HG03045 (cell line): ENCODE measurements at regions not wholly inside any gene's neighbourhood (a gene's known extent, or its start where the extent isn't known, plus 50 kb on each side); places are given as distances from the start of the nearest gene placed in this dataset.
"Not testable (repeated sequence)": the region's sequence is repeated elsewhere in the genome, so short reads cannot be mapped to it uniquely, and the experiment has no call there.

ENCODE experiments used
- ATAC-seq: cut with Tn5 transposase; IDR thresholded peaks from one replicate; pipeline ENCODE4 v1.9.1; 2021; ENCODE audit warnings: mild to moderate bottlenecking, moderate library complexity; ENCODE audit not compliant: unreplicated experiment

DNA sequence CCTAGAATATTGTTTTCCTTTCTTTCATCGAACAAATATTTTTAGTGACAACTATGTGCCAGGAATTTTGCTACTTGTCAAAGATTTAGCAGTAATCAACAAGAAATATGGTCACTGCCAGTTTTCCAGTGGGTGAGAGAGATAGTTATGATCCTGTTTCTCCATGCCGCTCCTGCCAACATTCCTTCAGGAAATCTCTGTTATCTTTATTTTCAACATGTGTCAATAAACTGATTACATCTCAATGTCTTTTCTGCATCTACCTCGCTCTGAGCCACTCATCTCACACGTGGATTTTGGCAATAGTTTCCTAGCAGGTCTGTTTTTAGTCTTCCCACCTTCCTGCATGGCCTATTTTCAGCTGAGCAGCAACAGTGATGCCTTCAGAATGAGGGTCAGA, 650.0 kb upstream of the STXBP6 start:
- no peak for ATAC-seq

DNA sequence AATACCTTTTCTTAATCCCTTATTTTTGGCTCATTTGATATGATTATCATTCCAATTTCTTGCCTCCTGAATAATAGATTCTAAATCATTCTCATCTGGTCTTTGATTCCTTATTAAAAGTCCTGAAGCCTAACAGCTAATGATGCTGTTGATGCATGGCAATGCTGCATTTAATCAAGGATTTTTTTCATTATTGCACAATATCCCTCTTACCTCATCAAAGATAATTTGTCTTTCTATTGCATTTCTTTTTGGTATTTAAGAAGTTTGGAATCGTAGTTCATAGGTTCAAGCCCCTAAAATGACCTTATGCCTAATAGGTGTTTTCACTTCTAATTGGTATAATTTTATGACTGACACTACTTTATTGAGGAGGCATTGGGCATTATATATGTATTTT, 648.2 kb upstream of the STXBP6 start:
- no peak for ATAC-seq

DNA sequence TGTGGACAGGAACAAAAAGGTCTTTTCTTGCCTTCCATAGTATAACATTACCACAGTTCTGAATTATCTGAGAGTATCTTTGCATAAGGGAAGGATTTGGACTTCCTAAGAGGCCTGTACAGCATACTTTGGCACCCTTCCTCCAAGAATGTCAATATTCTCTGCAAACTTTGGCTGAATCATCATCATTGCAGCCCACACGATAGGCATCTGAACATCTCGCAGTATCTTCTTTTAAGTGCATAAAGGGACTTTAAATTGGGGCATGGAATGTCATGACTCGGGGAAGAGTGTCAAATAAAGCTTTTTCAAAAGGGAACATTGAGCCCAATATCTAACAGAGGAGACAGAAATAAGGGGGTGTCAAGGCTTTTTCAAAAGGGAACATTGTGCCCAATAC, 646.2 kb upstream of the STXBP6 start:
- ATAC-seq = no peak

DNA sequence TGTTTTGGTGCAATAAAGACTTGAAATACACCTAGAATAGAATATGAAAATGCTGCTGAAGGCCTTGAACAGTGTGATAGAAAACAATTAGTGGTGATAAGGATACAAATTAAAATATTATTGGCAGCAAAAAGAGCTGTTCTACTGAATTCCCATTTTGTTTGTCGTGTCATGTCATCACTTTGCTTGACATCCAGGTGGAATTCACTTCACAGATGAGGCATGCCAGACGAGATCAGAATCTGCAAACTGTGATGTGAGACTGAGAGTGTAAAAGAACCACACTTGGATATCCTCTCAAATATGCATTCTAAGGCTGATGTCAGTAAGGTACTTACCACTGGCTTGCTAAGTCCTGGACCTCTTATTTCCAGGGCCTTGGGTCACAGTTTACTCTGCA, 635.1 kb upstream of the STXBP6 start:
- ATAC-seq = no peak

DNA sequence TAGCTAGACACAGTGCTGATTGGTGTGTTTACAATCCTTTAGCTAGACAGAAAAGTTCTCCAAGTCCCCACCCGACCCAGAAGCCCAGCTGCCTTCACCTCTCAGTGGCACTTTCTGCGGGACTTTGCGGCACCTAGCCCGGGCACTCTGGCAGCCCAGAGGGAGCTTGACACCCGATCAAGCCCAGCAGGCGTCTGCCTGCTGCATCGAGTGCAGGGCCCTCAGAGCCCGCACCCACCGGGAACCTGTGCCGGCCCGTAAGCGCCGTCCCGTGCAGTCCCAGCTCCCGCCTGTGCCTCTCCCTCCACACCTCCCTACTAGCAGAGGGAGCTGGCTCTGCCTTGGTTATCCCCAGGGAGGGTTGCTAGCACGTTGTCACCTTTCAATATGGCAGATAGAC, 631.0 kb upstream of the STXBP6 start:
- no peak for ATAC-seq

DNA sequence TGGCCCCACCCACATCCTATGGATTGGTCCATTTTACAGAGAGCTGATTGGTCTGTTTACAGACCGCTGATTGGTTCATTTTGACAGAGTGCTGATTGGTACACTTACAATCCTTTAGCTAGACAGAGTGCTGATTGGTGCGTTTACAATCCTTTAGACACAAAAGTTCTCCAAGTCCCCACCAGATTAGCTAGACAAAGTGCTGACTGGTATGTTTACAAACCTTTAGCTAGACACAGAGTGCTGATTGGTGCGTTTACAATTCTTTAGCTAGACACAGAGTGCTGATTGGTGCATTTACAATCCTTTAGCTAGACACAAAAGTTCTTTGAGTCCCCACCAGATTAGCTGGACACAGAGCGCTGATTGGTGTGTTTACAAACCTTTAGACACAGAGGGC, 630.6 kb upstream of the STXBP6 start:
- ATAC-seq = not testable (repeated sequence)

DNA sequence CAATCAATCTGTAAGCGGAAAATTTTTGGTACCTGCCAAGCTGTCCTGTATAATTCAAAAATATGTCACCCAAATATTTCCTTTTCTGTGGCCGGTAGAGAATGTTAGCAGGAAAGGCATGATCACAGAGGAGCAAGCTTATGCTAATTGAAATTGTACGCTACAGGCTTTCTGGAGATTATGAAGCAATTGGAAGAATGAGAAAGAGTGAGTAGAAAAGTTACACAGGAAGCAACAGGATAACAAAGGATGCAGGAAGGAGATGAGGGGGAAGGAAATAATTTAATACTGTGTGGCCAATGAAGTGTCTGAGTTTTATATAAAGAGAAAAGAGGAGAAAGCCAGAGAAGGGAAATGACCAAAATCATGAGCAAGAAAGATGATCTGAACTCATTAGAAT, 627.2 kb upstream of the STXBP6 start:
- no peak for ATAC-seq

DNA sequence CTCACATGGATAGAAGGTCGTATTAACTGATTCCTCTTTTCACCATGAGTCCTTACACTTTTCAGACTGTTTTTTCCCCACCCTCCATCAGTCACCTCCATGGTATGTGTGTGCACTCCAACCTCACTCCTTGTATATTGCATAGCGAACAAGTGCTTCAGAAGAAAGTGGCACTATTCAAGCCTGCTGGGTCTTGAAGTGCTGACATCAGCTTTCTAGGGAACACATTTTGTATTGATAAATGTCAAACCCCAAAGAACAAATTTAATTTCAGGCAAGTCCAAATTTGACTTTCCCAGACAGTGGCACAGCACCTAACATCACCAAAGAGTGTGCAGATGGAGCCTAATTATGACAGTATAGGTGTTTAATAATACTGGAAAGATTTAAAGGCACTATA, 617.4 kb upstream of the STXBP6 start:
- ATAC-seq = no peak

DNA sequence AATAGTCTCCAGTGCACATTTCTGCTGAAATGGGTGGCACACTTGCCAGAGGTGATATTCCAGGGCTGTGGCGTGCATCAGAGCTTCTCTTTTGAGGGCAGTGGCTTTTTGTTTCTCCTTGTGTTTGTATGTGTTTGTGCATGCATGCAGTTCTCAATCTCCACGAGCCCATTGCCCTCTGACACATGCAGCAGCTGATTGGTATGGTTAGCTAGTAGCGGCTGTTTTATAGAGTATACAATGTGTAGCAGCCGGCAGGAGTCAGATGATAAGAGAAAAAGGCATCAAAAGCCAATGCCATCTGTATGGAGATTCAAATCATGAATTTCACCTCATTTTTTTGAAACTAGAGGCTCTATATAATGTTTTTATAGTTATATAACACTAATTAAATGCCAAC, 616.9 kb upstream of the STXBP6 start:
- ATAC-seq = no peak

DNA sequence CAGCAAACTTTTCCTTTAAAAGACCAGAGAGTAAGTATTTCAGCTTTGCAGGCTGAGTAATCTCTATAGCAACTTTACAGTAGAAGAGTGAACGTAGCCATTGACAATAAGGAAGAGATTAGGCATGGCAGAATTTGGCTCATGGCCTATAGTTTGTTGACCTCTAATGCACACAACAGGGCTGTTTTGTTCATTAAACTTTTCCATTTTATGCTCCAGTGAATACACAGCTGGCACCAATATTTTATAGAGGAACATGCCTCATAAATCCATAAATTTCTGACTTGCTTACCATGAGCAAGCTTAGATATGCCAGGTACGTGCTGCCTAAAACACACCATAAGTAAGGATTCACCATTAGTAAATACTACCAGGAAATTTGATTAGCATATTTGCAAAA, 609.0 kb upstream of the STXBP6 start:
- ATAC-seq = no peak

DNA sequence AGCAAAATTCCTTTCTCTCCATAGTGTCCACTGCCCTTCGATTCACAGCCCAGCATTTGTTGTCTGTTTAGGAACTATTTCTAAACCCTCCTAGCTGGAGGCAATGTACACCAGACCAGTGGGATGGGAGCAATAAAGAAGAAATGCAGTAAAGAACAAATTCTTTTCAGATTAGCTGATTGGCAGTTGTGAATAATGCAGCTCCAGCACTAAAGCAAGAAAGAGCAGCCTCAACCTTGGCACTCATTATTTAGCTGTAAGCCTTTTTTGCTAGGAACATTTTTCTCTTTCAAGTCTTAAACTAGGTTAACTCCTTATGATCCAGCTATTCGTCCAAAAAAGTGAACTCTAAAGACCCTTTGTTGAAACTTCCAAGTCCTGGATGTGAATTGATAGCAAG, 580.5 kb upstream of the STXBP6 start:
- ATAC-seq = no peak

DNA sequence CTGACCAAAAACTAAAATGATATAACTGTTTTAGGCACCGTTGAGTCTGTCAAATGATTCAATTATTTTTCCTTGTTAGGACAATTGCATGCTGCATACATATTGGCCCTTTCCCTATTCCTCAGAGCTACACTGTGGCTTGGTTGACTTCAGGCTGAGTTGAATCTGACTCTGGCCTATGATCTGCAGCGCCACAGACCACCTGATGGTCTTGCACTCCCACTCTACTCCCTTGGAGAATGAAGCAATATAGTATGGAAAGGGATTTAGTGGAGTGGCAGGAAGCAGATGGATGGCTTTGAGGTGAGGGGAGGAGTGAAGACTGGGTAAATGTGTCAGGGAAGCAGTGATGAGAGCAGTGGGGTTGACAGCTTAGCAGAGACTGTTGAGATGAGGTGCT, 579.0 kb upstream of the STXBP6 start:
- no peak for ATAC-seq

DNA sequence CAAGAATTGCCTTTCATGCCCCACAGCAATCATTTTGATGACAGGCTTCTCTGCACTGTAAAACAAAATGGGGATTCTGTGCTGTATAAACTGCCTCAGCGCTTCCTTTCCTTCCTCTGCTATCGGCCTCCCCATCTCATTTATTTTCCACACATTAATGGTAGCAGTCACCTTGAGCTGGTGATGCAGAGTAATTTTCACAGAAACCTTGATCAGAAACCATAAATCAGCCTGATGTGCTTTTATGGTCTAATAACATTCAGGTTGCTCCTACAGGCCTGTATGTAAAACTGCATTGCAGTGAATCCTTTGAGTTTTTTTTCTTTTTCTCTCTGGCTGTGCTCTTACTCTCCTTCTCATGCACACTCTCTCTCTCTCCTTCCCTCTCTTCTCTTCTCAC, 578.4 kb upstream of the STXBP6 start:
- no peak for ATAC-seq

DNA sequence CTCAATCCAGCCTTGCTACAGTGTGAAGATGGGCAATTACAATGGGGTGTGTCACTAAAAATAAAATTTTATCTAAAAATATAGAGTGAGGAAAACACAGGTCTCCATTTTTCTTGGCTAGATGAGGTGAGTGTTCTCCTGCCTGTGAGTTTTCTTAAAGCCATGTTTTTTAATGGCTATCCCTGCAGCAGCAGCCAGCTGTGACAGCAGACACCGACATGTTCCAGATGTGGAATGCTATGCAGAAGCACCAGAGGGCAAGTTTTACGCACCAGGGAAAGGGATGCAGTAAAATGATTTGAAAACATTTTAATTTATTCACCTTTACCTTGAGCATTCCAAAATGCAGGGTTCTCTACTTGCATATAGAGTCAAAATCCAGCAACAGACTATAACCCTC, 577.0 kb upstream of the STXBP6 start:
- ATAC-seq = no peak

DNA sequence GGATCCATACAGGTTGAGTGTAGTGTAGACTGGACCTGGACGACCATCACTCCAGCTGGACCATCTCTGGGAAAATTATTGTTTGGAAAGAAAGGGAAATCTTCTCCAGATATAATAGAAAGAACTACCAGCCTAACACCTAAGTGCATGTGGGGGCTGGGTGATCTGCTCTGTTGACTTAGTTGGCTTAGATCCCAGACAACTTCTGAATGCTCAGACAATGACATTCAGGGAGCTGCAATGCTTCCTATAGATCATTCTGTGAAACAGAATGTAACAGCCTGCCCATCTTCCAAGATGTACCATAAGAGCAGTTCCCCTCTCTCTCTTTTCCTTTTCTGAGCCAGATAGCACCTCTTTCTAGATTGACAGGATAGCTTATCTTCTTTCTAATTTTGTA, 572.8 kb upstream of the STXBP6 start:
- ATAC-seq = no peak

DNA sequence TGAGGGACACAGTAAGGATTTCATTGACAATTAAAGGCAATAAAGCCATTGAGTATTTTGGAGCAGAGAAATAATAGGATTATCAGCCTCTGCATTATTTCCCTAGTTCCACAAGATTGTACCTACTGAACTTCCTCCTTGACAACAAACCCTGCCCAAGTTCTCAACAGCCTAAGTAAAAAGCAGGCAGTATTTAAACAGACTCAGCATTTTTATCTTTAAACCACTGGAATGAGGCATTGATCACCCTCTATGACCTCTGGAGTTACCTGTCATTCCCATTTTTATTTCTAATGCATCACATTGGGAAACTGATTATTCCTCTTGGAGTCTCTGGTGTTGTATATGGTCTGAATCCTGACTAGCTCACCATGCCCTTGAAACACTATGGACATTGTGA, 570.6 kb upstream of the STXBP6 start:
- no peak for ATAC-seq

DNA sequence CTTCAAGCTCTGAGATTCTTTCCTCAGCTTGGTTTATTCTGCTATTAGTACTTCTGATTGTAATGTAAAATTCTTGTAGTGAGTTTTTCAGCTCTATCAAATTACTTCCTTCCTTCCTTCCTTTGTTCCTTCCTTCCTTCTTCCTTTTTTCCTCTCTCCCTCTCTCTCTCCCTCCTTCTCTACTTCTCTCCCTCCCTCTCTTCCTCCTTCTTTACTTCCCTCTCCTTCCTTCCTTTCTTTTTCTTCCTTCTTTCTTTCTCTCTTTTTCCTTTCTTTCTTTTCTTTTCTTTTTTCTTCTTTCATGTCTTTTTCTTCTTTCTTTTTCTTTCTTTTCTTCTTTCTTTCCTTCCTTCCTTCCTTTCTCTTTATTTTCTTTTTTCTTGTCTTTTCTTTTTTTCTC, 565.2 kb upstream of the STXBP6 start:
- ATAC-seq = no peak

DNA sequence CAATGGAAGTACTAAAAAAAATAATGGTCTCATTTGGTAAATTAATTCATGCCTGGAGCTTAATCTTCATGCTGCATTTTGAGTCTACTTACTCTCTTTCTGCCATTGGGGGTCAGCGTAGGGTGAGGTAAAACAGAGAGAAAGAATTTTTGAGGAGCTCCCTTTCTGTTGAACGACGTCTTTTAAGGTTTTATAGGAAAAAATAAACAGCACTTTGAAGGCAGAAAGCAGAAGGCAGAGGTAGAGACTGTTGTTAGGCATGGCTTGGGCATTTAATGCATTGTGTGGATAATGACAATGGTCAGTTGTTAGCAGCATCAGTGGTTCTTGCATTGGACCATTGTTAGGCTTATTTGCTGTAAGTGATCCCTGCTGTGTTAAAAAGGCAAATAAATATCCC, 557.2 kb upstream of the STXBP6 start:
- no peak for ATAC-seq

DNA sequence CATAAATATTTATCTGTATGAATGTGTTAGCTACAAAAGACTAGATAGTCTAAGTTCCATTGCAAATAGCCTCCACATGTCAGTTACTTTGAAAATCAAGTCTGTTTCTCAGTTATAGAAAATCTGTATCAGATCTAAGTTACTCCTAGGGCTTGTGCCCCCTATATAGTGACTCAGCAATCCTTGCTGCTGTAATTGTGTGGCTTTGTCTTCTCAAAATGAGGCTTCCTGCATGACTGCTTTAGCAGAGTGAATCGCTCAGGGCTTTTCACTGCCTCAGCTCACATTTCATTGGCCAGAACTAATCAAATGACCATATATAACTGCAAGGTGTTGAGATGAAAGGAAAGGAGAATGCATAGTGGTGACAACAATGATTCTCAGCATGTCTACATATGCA, 552.2 kb upstream of the STXBP6 start:
- no peak for ATAC-seq

DNA sequence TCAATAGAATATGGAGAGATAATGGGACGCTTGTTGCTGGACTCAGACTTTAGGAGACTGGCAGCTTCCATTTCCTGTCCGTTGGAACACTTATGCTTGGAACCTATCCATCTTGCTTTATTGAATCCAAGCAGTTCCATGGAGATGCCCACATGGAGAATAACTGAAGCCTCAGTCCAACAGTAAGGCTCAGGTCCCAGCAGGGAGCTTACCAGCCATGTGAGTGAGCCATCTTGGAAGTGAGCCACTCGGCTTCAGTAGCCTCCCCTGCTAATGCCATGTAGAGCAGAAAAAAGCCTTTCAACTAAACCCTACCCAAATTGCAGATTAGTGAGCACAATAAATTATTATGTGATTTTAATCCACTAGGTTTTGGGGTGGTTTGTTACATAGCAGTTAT, 538.8 kb upstream of the STXBP6 start:
- ATAC-seq = no peak

DNA sequence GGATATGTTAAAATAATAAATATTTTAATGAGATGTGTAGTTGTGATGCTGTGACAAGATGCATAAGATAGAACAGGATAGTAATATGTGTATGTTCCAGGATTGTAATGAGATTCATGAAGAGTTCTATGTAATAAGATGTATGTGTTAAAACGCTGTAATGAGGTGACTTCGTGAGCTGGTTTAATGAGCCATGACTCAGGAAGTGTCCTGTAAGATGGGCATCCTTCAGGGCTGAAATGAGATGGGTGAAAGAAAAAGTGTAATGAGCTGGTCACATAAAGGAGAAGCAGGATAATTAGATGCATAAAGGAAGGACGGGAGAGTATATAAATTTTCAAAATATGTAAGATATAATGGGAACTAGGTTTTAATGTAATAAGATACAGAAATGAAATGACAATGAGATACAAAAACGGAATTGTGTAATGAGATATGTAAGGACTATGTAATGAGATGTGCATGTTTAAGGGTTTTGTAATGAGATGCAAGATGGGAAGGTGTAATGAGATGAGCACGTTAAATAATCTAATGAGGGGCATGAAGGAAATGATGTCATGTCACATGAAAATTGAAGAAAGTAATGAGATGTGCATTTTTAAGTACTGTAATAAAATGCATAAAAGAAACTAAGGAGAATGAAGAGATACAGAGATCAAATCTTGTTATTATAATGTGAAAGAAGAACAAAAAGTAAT, 524.8 kb upstream of the STXBP6 start:
- no peak for ATAC-seq

DNA sequence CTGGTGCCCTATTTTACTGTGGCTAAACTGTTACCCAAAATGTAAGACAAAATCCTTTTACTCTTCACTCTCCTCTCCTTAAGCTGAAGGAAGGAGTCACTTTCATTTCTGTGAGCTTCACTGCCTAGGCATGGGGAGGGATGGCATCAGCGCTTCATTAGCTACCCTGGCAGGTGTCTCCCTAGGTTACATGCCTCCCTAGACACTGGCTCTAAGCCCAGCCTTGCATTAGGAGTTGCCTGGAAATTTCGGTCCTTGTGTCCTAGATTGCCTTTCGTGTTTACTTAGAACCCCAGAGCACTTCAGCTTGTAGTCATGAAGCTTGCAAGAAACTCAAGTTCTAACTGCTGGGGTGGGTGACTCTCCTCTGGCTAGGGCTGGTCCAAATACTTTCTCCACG, 520.5 kb upstream of the STXBP6 start:
- ATAC-seq = no peak

DNA sequence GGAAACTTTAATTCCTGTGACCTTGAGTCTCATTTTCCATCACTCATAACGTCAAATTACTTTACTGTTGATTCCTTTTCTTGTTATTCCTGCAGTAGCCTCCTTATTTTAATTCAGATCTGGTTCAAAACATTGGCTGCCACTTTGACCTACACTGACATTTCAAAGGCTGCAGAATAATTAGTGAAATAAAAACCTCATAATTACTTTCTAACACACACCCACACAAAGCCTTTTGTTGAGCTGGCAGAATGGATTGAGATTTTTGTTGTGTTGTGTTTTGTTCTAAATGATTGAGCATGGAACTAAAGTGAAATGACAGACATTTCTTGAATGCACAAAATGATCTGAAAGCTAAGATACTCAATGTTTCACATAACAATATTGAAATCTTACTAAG, 507.5 kb upstream of the STXBP6 start:
- ATAC-seq = no peak

DNA sequence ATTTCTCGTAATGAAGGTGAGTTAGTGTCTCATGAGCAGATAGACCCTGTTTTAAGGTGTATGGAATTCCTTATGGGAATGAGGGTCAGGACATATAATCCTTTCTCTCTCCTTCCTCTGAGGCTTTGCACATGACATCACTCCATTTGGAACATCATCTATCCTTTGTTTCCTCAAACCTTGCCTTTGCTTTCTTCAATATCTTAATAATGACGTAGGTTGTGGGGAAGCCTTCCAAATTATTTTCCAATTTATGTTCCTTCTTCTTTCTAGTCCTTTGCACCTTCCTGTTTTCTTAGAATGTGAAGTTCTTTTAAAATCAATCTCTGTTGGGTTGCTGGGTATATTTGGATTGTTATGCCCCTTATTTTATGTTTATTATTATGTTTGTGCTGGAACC, 502.9 kb upstream of the STXBP6 start:
- ATAC-seq = no peak
